Panc1 (cell line): ENCODE measurements at regions not wholly inside any gene's neighbourhood (a gene's known extent, or its start where the extent isn't known, plus 50 kb on each side); places are given as distances from the start of the nearest gene placed in this dataset.

Source experiments
- ATAC-seq: fragments of 200-7000 bp; cut with Tn5 transposase; 2 replicates; pipeline ENCODE4 v1.9.1; 2020; ENCODE audit warnings: mild to moderate bottlenecking, moderate library complexity
- BruUV-seq: library from RNA; stranded (reverse); fragments of 400-500 nt; replicated peaks from 2 replicates; lab custom pipeline; 2021; lab: Mats Ljungman, UMichigan
- CTCF ChIA-PET: fragments of 300-600 bp; sonication (Branson Sonifier 250); formaldehyde crosslinking; loops from one replicate; lab custom pipeline; 2022; ENCODE audit warnings: antibody characterized with exemption; lab: Charles Lee
- POLR2A ChIA-PET: fragments of 300-600 bp; sonication (Branson Sonifier 250); formaldehyde crosslinking; loops from one replicate; lab custom pipeline; 2022; ENCODE audit warnings: antibody characterized with exemption; lab: Charles Lee
- DNase-seq: peaks from one replicate; pipeline ENCODE4 v3.0.0-alpha.2; 2010; ENCODE audit warnings: low read depth, low spot score
- H3K27ac ChIP-seq: 2 replicates; pipeline ENCODE4 v1.5.1; 2011; ENCODE audit warnings: mild to moderate bottlenecking, low read length, inconsistent platforms
- H3K27me3 ChIP-seq: fragments of 200-500 bp; sonication (Bioruptor generic); 2 replicates; pipeline ENCODE4 v1.6.0; 2014; ENCODE audit warnings: low read length, inconsistent platforms; ENCODE audit not compliant: control insufficient read depth, insufficient read depth
- H3K36me3 ChIP-seq: fragments of 200-500 bp; sonication (Bioruptor generic); 2 replicates; pipeline ENCODE4 v1.5.1; 2014; ENCODE audit warnings: inconsistent platforms, mild to moderate bottlenecking, low read length, moderate library complexity; ENCODE audit not compliant: control insufficient read depth, insufficient read depth
- H3K4me1 ChIP-seq: 2 replicates; pipeline ENCODE4 v1.5.1; 2011; ENCODE audit warnings: inconsistent platforms, mild to moderate bottlenecking, low read length, moderate library complexity; ENCODE audit not compliant: control insufficient read depth, insufficient read depth
- H3K4me3 ChIP-seq, 2 experiments: 2 replicates each; pipeline ENCODE4 v1.5.1; 2011 to 2012; ENCODE audit warnings: low read depth in 2 of 2, low read length in 2 of 2, mild to moderate bottlenecking in 2 of 2, inconsistent platforms in 1 of 2, moderate library complexity in 1 of 2
- H3K9me3 ChIP-seq: fragments of 200-500 bp; sonication (Bioruptor generic); 2 replicates; pipeline ENCODE4 v1.5.1; 2014; ENCODE audit warnings: low read depth, mild to moderate bottlenecking, inconsistent platforms, low read length, moderate library complexity; ENCODE audit not compliant: control insufficient read depth, insufficient read depth
- POLR2AphosphoS5 ChIP-seq: IDR thresholded peaks from 2 replicates; pipeline ENCODE4 v1.6.1; 2012; ENCODE audit warnings: mild to moderate bottlenecking, low read depth, low read length, moderate library complexity
- SIN3A ChIP-seq: IDR thresholded peaks from 2 replicates; pipeline ENCODE4 v1.6.1; 2012; ENCODE audit warnings: low read depth, mild to moderate bottlenecking, low read length, moderate library complexity, borderline replicate concordance; ENCODE audit not compliant: insufficient read depth
- TCF7L2 ChIP-seq: IDR thresholded peaks from 2 replicates; pipeline ENCODE4 v1.6.1; 2011; ENCODE audit warnings: mild to moderate bottlenecking, low read depth, low read length, inconsistent platforms
- in situ Hi-C: cut with HindIII; loops from 2 replicates; pipeline ENCODE4 v1.10.0; 2016; ENCODE audit warnings: low sequenced_read_pairs, low pct_unique_long_range_greater_than_20kb
- intact Hi-C: fragments of 100-400 bp; cut with micrococcal nuclease; formaldehyde crosslinking; loops from one replicate; pipeline ENCODE4 v1.10.0; 2022; ENCODE audit not compliant: unreplicated experiment
- TF ChIP-seq, protein P1 (sequence below), 2 experiments: IDR thresholded peaks; 2 replicates each; pipeline ENCODE4 v1.6.1; 2011 to 2012; ENCODE audit warnings: low read depth in 2 of 2, control low read depth in 1 of 2, low read length in 1 of 2, mild to moderate bottlenecking in 1 of 2, moderate library complexity in 1 of 2; ENCODE audit not compliant: insufficient read depth in 1 of 2
- TF ChIP-seq, protein P2 (sequence below): fragments of 450-650 bp; IDR thresholded peaks from 2 replicates; pipeline ENCODE4 v1.5.1; 2017; ENCODE audit warnings: mild to moderate bottlenecking

DNA sequence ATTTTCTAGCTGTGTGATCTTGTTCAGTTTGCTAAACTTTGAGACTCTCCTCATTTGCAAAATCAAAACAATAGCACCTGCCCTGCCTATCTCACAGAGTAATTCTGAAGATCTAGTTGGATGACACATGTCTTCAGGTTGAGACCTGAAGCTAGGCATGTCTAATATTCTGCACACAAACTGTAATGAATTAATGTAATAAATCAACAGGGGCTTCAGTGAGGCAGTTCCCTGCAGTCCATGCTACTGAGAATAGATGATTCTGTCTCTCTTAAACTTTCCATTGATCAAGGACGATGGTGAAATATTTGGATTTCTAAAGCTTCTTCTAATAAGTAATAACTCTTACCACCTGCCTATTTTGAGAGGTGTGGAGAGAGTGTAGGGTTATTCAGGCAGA is 268.1 kb upstream of the TMTC4 start:
- H3K4me3 ChIP-seq = no peak overlapping the region
- no peak for ATAC-seq
- ChIA-PET CTCF (no interaction called here), POLR2A (no interaction called here)
- in situ Hi-C loops (no loop called here), intact Hi-C loops (no loop called here)
- H3K27ac ChIP-seq = no peak overlapping the region
- H3K27me3 ChIP-seq = no peaks in the 10 kb centered on the region
- no peaks in the 10 kb centered on the region for H3K36me3 ChIP-seq
- DNase-seq = no peak
- no TSS peak for BruUV-seq
- no peaks in the 10 kb centered on the region for H3K9me3 ChIP-seq
- no peaks in the 10 kb centered on the region for H3K4me1 ChIP-seq
- TF ChIP-seq, protein P1, sequence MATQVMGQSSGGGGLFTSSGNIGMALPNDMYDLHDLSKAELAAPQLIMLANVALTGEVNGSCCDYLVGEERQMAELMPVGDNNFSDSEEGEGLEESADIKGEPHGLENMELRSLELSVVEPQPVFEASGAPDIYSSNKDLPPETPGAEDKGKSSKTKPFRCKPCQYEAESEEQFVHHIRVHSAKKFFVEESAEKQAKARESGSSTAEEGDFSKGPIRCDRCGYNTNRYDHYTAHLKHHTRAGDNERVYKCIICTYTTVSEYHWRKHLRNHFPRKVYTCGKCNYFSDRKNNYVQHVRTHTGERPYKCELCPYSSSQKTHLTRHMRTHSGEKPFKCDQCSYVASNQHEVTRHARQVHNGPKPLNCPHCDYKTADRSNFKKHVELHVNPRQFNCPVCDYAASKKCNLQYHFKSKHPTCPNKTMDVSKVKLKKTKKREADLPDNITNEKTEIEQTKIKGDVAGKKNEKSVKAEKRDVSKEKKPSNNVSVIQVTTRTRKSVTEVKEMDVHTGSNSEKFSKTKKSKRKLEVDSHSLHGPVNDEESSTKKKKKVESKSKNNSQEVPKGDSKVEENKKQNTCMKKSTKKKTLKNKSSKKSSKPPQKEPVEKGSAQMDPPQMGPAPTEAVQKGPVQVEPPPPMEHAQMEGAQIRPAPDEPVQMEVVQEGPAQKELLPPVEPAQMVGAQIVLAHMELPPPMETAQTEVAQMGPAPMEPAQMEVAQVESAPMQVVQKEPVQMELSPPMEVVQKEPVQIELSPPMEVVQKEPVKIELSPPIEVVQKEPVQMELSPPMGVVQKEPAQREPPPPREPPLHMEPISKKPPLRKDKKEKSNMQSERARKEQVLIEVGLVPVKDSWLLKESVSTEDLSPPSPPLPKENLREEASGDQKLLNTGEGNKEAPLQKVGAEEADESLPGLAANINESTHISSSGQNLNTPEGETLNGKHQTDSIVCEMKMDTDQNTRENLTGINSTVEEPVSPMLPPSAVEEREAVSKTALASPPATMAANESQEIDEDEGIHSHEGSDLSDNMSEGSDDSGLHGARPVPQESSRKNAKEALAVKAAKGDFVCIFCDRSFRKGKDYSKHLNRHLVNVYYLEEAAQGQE (IDR thresholded peaks at IDR 0.05; ENCODE audit: insufficient read depth in 1 of 2, low read depth in 2 of 2, low read length in 1 of 2) = no peak
- no peak for TF ChIP-seq POLR2AphosphoS5
- TF ChIP-seq, protein P2, sequence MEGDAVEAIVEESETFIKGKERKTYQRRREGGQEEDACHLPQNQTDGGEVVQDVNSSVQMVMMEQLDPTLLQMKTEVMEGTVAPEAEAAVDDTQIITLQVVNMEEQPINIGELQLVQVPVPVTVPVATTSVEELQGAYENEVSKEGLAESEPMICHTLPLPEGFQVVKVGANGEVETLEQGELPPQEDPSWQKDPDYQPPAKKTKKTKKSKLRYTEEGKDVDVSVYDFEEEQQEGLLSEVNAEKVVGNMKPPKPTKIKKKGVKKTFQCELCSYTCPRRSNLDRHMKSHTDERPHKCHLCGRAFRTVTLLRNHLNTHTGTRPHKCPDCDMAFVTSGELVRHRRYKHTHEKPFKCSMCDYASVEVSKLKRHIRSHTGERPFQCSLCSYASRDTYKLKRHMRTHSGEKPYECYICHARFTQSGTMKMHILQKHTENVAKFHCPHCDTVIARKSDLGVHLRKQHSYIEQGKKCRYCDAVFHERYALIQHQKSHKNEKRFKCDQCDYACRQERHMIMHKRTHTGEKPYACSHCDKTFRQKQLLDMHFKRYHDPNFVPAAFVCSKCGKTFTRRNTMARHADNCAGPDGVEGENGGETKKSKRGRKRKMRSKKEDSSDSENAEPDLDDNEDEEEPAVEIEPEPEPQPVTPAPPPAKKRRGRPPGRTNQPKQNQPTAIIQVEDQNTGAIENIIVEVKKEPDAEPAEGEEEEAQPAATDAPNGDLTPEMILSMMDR = no peak
- TF ChIP-seq SIN3A = no peak
- no peak for TF ChIP-seq TCF7L2

DNA sequence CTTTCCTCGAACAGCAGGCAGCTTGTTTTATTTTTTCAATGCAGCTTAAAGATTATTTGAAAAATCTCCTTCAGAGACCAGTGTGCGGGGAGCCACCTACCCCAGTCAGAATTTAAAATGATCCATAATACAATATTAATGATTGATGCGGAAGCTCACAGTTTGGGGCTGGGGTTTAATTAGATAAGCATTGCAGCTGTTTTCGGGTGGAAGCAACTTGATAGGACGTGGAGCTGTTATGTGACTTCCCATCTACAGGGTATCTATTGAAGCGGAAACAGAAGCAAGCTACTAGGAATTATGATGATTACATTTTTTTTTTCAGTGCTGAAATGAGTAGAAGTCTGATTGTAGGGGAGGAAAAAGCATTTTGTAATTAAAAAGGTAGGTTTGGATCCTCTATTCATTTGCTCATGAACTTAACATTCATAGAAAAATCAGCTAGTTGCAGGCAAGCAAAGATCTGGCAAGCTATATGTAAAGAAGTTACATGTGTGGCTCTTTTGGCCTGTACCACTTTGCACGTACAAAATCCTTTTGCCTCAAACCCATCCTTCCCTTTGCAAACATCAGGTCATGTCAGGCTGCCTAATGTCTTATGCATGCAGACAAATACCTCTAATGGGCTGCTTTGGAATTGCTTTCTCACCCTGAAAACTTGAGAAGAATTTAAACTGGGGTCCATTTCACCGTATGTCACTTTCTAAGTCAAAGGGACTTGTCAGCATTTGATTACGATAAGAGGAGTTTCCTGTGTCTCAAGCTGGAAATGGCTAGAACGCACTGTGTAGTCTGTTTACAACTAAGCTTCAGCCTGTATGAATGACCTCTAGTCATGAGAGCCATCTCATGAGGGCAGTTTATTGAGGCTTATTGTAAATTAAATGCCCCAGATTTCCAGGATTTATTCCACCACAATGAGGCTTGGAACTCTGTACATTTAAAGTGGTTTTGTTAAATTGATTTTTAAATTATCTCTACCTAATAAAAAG is 267.1 kb upstream of the TMTC4 start:
- Histone ChIP-seq H3K27me3 (no peaks in the 10 kb centered on the region), H3K4me1 (no peaks in the 10 kb centered on the region), H3K9me3 (no peaks in the 10 kb centered on the region), H3K36me3 (no peaks in the 10 kb centered on the region), H3K4me3 (no peak overlapping the region), H3K27ac (no peak overlapping the region)
- CTCF ChIA-PET = no interaction called here
- in situ Hi-C loops = no loop called here
- no peak for TF ChIP-seq SIN3A
- no peak for TF ChIP-seq POLR2AphosphoS5
- TF ChIP-seq, protein P2 = no peak
- TF ChIP-seq, protein P1 (IDR thresholded peaks at IDR 0.05; ENCODE audit: insufficient read depth in 1 of 2, low read depth in 2 of 2, low read length in 1 of 2) = no peak
- TF ChIP-seq TCF7L2 = no peak
- POLR2A ChIA-PET = no interaction called here
- no peak for ATAC-seq
- intact Hi-C loops = no loop called here
- no peak for DNase-seq
- BruUV-seq = no TSS peak
